Activated CD4-positive, alpha-beta T cell treated with anti-CD3 and anti-CD28 coated beads, Interleukin-2, Interleukin-6, amounts not matched to agents 100 ng/mL and 50 ng/mL, durations not matched to agents 16 hours and 8 hours (primary cell): ENCODE measurements at regions not wholly inside any gene's neighbourhood (a gene's known extent, or its start where the extent isn't known, plus 50 kb on each side); places are given as distances from the start of the nearest gene placed in this dataset.

Source experiments
- DNase-seq: peaks from one replicate; pipeline ENCODE4 v3.0.0-alpha.2; 2020

DNA sequence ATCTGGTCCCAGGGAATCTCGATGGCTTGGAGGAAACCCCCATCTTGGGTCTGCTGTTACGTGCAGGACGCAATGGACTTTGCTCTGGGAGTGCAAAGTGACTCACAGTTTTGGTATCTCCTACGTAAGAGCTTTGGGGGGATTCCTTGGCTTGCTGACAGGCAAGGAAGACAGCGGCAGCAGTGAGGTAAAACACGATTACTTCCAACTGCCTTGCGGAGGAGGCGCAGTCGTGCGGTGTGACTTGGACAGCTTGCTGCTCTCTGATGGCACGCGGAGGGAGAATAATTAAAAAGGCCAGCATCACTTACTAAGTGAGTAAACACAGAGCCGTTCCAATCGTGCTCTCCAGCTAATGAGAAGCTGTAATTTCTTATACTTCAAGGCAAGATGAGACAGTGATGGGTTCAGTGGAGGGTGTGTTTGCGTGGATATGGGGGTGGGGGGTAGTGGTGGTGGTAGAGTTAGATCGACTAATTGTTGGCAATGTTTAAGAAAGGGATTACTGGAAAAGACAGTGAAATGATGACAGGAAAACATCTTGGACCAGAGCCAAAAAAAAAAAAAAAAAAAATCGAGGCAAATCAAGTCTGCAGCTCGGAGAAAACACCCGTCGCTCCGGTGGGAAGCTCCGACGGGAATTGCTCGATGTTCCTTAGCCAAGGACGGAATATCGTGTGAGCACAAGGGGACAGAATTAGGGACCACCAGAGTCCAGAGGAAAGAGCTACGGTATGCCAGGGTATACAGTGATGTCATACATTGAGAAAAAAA lies 184.8 kb upstream of the ZFHX3 start:
- no peak for DNase-seq

DNA sequence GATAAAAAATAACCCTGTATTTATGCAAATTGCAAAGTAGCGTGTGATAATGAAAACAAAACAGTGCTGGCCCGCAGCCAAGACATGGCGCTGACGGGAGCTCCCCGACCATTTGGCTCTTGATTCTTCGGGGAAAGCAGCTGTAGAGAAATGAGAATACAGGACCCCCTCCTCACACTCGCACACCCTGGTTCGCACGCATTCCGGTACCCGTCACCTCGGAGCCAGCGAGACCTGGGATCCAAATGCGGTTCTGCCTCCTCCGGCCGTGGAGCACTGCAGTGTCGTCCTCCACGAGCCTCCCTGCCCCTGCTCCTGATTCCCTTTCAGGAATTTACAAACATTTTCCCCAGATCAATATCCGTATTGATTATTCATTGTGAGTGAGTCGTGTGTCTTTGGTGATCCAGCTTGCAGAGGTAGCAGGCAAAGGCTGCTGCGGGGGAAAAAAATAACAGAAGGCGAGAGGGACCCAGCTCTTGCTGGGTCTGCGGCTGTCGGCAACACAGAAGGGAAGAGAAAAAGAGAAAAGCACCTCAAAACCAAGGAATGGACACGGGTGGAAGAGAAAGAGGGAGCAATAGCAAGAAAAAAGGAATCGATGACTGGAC lies 184.1 kb upstream of the ZFHX3 start:
- no peak for DNase-seq

DNA sequence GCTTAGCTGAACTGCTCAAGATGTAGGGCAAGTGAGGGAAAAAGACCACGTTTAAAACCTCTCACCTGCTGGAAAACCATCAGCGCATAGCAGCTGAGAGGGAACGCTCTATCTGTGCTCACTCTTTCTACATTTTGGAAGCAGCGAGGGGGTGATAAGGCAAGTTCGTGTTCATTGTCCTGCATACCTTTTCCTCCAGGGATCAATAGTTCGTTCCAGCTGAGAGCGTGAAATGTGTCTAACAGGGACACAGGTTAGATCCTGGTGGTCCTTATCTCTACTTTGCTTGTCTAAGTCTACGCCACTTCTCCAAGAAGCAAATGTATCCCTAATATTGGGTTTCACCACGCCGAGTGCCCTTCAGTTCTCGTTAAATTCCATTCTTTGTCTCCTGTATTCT lies 183.5 kb upstream of the ZFHX3 start:
- no peak for DNase-seq

DNA sequence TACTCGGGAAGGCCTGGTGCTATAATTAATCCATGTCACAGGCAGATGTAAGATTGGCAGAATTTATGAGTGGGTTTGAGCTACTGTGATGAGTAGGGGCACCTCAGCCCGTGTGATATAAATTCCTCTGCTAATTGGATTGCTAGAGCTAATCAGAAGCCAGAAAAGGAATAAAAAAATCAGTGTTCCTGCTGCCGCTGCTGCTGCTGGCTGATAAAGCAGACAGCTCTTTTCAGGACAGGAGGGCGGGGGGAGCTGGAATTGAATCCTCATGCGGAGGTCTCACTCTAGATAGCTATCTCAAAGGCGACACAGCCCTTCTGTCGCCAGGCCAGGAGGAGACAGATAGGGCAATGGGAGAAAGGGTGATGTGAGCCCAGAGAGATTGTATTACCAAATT lies 182.7 kb upstream of the ZFHX3 start:
- DNase-seq = no peak

DNA sequence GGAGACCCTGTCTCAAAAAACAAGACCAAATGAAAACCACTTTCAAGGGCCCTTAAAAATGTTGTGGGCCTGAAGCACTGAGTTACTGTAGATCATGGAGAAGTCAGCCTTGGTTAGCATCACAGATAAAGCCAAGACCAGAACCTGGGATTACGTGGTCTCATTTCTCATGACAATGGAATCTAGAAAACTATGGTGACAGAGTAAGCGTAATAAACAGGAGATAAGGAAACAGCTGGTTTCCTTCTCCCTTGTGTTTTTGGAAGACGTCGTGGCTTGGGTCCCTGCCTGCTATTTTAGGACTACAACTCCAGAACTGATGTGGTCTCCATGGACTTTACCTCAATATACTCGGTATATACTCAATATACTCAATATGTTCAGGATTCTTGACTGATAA lies 180.7 kb upstream of the ZFHX3 start:
- no peak for DNase-seq

DNA sequence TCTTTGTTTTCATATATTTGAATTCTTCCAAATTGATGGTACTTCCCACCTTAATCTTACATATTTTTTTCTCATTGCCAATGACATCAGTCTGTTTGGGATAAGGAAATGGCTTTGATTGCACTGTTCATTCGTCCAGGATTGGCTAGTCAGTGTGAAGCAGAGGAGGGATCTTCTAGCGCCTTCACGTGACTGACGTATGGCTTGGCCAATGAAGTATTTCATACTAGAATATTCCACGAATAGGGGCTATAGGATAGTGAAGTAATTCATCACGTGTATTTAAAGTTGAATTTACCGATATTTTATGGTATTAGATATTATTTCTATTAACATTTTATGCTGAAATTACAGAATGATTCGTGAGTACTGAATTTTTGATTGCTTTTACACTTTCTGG lies 178.7 kb upstream of the ZFHX3 start:
- DNase-seq = no peak

DNA sequence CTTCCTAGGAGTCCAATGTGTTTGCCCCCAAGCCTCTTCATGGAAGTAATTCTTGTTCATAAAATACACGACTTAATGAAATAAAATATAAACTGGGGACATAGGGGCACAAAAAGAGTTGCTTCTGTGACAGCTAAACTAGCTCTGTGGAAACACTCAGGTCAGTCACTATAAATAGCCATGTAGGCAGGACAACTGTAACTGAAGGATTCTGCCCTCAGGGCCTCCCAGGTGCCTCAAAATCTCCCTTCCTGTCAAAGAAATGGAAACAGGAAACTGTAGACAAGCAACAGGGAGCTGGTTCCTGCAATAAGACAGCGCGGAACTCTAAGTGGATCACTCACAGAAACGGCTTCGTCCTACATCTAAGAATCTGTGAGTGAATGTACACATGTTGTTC lies 178.1 kb upstream of the ZFHX3 start:
- no peak for DNase-seq

DNA sequence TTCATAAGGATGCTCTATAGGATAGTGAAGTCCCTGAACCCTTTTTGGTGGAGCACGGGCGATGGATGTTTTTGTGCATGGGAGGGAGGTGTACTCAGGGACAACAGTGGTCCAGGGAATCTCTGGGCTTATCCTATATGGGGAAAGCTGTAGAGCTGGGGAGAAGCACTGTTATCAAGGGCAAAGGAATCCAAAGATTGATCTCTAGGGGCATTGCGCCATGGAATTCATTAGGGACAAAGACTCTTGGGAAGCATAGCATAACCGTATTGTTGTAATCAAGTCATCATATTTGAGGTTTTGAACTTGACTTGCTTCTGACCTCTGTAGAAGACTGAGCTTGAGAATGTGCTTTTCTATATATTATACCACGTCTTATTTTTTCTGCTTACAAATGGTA lies 172.9 kb upstream of the ZFHX3 start:
- no peak for DNase-seq

DNA sequence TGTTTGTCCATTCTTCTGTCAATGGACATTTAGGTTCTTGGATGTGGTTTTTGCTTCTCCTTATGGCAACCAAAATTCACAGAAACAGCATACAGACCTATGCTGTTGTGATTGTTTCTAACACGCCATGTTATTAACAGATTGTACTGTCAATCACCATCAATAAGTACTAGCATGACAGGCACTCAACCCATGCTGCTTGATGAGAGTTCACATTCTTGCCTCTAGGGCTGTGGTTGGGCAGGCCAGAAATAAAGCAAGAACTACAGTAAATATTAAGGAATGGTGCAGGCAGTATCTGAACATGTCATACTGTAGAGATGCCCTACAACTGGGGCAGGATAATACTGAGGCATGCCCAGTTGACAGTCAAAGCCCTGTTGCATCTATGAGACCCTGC lies 171.2 kb upstream of the ZFHX3 start:
- no peak for DNase-seq

DNA sequence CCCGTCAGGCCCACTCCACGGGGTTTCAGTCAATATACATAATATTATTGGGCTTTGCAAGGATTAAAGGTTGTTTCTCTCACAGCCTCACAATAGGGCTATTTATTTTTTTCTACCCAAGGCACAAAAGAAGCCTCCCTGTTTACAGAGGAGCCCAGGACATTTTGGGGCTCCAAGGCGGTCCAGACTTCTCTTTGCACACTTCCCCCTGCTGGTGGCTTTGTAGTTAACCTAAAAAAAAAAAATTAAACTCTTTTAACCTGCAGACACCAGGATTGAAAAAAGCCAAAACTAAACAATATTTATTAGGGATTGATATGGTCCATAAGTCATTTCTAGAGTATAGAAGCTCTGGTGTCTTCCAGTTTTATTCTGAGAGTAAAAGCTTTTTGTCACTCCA lies 169.7 kb upstream of the ZFHX3 start:
- no peak for DNase-seq

DNA sequence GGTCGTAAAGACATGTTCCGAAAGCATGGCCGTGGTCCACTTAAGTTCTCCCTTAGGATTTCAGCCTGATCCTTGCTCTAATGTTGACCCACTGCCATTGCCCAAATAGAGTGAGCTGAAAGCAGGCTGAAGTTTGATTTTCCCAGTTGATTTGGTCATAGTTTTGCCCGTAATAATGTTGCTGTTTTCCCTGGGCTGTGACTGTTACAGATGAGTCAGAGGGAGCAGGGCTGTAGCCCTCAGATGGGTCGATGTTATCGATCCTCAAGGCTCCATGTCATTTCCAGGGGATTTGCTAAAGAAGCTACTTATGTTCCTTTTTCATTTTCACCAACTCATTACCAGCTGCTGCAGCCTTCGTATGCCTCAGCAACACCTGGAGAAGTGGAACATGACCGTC lies 169.0 kb upstream of the ZFHX3 start:
- DNase-seq = no peak

DNA sequence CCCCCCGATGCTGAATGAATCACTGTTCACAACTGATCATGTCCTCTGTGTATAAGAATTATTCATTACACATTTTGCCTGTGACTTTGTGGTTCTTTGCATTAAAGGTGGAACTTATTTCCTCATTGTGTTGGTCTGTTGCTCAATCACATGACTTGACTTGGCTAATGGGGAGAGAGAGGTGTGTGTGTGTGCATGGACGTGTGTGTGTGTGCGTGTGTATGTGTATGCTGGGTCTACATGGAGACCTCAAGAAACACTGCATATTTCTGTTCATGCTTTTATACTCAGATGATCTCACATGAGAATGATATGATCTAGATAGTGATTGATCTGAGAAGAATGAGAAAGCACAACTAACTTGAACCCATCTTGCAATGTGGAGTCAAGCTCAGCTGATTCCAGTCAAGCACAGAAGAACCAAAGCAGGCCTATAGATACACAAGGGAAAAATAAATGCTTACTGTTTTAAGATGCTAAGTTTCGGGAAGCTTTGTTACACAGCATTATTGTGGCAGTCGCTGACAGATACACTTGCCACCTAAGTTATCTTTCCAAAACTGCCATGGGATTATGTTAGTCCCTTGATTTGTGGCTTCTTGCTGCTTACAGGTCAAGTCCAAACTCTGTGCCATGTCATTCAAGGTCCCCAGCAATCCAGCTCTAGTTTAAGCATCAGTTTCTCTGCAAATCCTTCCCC lies 167.9 kb upstream of the ZFHX3 start:
- DNase-seq = no peak

DNA sequence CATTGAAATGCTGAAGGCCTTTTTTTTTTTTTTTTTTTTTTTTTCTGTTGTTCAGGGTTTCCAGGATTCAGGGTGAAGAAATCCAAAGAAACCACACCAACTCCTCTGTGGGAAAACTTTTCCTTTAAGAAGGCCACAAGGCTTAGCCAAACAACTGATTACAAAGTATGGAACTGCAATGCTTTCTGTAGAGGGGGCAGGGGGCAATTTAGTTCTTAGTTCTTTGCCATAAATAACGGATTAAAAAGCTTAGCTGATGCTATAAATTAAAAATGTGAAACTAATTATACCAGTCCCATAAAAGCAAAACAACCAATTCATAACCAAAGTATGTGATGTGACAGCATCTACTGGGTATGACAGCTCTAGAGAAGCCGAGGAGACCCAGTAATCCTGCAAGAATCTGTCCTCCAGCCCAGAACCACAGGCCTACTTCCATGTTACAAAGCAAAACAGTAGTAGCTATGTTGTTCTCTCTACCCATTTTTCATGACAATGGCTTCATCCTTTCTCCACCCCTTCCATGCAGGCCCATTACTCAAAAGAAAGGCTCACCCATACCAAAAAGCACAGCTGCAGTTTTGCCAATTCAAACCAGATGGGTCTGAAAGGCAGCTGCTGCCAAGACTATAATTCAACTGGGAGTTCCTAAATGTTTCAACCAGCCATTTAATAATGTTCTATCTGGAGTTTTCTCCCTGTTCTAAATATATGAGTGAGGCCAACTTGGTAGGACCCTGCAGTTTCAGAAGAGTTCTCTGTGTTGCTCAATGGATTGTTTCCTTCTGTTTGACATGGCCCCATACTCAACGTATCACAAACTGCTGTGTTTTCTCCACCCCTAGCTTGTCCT lies 167.1 kb upstream of the ZFHX3 start:
- DNase-seq = no peak

DNA sequence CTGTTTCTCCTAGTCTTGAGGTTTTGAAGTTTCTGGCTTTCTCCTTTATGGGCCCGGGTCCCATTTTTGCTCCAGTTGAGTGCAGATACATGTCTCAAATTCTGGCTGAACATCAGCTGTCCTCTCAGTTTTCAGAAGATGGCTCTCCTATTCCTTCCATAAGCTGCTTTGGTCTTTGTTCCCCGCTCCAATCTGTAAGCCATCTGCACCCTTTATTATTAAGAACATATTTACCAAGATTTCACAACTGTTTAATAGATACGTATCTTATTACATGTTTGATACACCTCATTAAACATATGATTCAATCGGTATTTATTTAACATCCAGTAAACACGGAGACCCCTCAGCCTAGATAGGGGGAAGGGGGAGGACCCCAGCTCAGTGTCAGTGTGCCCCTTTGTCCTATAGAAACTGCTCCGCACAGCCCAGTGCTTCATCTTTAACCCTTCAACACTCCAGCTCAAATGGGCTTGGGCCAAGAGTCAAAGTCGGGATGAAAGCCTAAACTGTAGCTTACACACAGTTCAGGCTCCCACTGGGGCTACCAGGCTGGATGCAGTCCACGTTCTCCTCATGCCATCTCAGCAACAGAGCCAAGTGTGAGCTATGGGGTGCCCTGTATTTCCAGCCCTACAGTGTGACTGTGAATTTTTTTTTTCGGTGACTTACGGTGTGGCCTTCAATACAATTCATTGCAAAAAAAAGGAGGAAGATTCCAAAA lies 166.0 kb upstream of the ZFHX3 start:
- no peak for DNase-seq

DNA sequence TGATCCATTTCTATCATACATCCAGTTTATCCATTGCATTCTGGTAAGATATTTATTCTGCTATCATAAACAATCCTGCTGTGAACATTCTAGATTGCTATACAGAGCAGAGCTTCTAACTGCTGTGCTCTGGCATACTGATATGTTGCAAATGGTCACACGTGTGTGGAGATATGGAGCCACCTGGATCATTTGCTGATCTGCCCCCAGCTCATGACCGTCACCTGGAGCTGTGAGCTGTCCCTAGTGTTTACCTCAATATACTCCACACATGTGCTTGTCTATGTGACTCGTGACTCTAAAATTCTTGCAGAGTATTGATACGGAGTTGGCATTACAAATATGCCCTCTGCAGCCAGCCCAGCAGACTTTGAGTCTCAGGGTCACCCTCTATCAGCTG lies 164.5 kb upstream of the ZFHX3 start:
- DNase-seq = no peak

DNA sequence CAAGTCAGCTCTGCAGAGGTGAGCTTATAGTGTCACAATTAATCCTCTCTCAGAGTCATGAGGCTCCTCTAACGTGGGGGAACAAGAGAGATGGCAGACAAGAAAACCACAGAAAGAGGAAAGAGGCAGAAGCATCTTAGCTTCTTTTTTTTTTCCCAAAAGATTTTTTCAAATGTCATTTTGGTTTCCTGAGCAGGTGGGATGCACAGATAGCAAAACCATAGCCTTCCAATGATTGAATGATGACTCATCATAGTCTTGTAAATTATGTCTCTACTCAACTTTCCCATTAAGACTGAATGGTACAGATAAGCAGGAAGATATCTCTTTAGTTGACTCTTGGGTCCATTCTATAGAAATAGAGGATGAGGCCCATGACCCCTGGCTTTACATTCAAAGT lies 162.8 kb upstream of the ZFHX3 start:
- no peak for DNase-seq

DNA sequence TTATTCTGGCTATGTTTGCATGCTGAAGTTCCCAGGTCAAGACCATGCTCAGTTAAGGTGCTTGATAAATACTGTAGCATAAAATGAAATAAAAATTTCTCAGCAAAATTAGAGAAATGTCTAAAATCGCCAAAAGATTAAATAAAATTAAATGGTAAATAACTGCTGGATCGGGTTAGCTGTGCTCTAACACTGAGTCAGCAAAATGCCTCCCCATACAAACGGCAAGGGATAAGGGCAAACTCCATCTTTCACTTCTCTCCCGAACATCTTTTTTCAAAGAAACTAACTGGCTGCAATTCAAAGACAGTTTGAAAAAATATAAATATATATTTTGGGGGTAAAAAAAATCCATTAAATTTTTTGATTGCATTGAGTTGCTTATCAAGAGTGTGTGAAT lies 162.2 kb upstream of the ZFHX3 start:
- no peak for DNase-seq

DNA sequence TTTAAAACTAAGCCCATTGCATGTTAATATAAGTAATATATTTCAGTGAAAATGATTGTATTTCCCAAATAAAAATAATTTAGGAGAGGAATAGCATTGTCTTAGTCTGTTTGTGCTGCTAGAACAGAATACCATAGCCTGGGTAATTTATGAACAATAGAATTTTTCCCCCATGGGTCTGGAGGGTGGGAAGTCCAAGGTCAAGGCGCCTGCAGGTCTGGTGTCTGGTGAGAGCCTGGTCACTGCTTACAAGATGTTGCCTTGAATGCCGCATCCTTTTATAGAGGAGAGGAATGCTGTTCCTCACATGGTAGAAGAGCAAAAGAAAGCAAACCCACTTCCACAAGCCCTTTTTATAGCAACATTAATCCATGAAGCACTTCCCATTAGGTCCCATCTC lies 161.3 kb upstream of the ZFHX3 start:
- no peak for DNase-seq

DNA sequence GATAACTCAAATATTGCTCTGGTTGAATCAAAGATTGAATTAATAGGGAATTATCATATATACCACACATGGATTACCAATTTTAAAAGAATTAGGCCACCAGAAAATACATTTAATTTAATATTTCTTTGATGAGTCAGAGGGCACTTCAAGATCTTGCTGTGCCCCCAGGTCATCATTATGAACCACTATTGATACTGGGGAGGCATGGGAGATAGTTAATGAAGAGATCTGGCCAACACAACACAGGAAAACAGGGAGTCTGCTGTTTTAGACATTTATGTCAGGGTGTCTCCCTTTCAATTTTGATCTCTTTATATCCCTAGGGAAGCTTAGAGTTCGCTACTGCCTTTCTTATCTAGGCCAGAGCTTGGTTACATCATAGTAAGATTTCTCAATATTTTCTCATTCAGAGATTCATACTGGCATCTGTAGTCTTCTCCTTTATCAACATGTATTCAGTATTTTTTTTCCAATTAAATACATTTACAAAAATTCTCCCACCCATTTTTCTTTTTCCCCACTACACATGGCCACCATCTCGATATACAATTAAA lies 158.3 kb upstream of the ZFHX3 start:
- DNase-seq = no peak

DNA sequence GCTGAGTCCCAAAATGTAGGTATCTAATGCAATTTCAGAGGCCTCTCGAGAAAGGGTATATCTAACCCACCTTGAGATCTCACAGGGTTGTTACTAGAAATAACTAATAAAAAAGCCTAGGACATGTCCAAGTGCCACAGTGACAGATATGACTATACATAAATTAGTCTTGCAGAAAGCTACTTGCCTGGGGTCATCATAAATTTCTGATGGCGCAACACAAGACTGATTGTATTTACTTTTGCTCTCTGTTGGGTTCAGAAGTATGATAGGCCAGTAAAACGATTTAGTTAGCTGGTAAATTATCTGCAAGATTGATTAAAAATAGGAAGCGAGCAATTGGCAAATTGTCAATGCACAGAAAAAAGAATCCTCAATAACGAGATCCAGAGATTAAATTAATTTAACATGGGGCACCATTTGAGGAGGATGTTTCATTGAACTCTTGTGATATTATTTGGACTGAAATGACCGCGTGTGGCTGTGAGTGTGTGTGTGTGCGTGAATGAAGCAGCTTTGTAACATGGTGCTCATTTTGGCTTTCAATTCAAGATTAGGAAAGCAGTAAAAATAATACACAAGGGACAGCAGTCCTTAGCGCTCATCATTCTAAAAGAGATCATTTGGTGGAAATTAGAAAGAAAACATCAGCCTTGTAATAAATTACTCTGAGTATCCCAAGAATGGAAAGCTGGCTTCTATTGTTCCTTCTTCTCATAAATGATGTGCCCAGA lies 157.4 kb upstream of the ZFHX3 start:
- no peak for DNase-seq

DNA sequence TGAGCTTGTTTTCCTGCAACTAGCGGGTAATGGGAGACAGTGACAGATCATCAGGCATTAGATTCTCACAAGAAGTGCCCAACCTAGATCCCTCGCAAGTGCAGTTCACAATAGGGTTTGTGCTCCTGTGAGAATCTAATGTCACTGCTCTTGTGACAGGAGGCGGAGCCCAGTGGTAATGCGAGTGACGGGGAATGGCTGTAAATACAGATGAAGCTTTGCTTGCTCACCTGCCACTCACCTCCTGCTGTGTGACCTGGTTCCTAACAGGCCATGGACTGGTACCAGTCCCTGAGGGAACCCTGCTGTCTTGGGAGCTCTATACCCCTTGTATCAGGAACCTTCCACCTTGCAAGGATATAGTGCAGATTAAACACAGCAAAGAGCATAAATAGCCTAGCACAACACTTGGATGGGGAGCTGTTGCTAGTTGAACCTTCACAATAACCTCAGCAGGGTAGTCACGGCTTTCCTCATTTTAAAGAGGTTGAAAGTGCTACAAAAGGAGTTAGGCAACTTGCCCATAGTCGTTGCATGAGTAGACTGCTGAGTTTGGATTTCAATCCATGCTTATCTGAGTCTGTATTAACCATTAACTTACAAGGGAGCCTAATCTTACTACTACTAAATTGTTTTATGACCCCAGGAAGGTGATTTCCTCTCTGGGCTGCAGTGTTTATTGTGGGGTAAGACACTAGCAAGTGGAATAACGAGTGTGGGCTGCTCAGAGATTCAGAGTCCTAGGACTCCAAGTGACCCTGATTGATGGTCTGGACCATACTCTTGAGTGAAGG lies 156.6 kb upstream of the ZFHX3 start:
- no peak for DNase-seq
